ENCODE measurements at regions not wholly inside any gene's neighbourhood (a gene's known extent, or its start where the extent isn't known, plus 50 kb on each side); places are given as distances from the start of the nearest gene placed in this dataset.

GRCh38 chr21:16241479-16241963, 511.7 kb downstream of the USP25 start:
- no peak for DNase-seq

GRCh38 chr21:16243396-16243795, 513.6 kb downstream of the USP25 start:
- DNase-seq: no peak

- no peak for DNase-seq
These were observed 518.9 kb downstream of the USP25 start for GRCh38 chr21:16248705-16249104.

GRCh38 chr21:16250273-16250672, 520.5 kb downstream of the USP25 start:
- DNase-seq: no peak

- DNase-seq: no peak
These were observed 529.2 kb downstream of the USP25 start for GRCh38 chr21:16258844-16259611.

GRCh38 chr21:16262091-16262490, 532.3 kb downstream of the USP25 start:
- no peak for DNase-seq

GRCh38 chr21:16264319-16264718, 534.5 kb downstream of the USP25 start:
- DNase-seq: no peak

- DNase-seq: no peak
These were observed 539.7 kb downstream of the USP25 start for GRCh38 chr21:16269476-16269875.

GRCh38 chr21:16279731-16280581, 550.2 kb downstream of the USP25 start:
- no peak for DNase-seq

- DNase-seq: no peak
These were observed 550.9 kb downstream of the USP25 start for GRCh38 chr21:16280686-16281091.

- DNase-seq: no peak
These were observed 553.7 kb downstream of the USP25 start for GRCh38 chr21:16283516-16283915.

- no peak for DNase-seq
These were observed 555.9 kb downstream of the USP25 start for GRCh38 chr21:16285605-16286126.

GRCh38 chr21:16287046-16287445, 557.3 kb downstream of the USP25 start:
- DNase-seq: no peak

- DNase-seq: no peak
These were observed 561.5 kb downstream of the USP25 start for GRCh38 chr21:16291296-16291695.

- DNase-seq: no peak
These were observed 564.3 kb downstream of the USP25 start for GRCh38 chr21:16294128-16294527.

GRCh38 chr21:16302851-16303282, 573.1 kb downstream of the USP25 start:
- no peak for DNase-seq

GRCh38 chr21:16304174-16305095, 574.7 kb downstream of the USP25 start:
- no peak for DNase-seq

GRCh38 chr21:16305686-16306085, 575.9 kb downstream of the USP25 start:
- DNase-seq: no peak

GRCh38 chr21:16307256-16307655, 577.5 kb downstream of the USP25 start:
- DNase-seq: no peak

GRCh38 chr21:16308269-16308668, 578.5 kb downstream of the USP25 start:
- DNase-seq: no peak

- no peak for DNase-seq
These were observed 579.6 kb downstream of the USP25 start for GRCh38 chr21:16309250-16309971.

- no peak for DNase-seq
These were observed 580.4 kb downstream of the USP25 start for GRCh38 chr21:16310176-16310575.

Measured in GOT3 (cell line).